ENCODE measurements at regions not wholly inside any gene's neighbourhood (a gene's known extent, or its start where the extent isn't known, plus 50 kb on each side); places are given as distances from the start of the nearest gene placed in this dataset.

DNA sequence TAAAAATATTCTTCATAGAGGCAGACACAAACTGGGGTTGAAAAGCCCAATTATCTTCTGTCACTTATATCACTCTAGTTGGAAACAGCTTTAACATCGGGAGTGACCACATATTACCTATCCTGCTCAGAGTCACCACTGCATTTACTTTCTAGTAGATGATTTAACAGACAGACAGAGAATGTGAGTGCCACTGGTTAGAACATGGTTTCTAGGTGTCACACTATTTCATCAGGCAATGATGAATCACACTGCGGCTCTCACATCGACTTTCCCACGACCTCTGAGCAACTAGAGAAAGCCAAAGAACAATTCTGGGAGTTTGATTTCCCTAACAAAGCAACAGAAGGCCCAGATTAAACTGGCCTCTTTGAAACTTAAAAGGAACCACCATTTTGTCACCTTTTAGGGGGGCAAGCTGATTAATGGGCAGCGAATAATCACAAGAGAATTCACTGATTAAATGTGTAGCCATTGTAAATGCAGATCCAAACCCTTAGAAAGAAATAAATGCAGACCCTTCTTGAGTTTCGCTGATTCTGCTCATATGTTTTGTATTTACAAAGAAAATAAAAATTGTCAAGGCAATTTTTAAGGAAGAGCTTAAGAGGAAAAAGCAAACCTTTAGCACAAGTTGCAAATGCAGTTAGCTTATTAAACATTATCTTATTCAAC, 112.6 kb upstream of the KBTBD8 start:
- TF ChIP-seq EZH2 (IDR thresholded peaks at IDR 0.05) (no peak), POLR2AphosphoS5 (IDR thresholded peaks at IDR 0.05; ENCODE audit: borderline replicate concordance, low read depth, low read length) (no peak)

Measured in SK-N-MC (cell line).